ENCODE measurements at regions not wholly inside any gene's neighbourhood (a gene's known extent, or its start where the extent isn't known, plus 50 kb on each side); places are given as distances from the start of the nearest gene placed in this dataset.

- 34% methylated on average over 9 of the region's 9 CpGs for WGBS (ENCODE audit: insufficient coverage, insufficient replicate concordance, low lambda C conversion rate, missing lambda C conversion rate)
- no peaks in the 10 kb centered on the region for H3K79me2 ChIP-seq (ENCODE audit: control insufficient read depth, insufficient read depth, low read length)
- no peak for ATAC-seq
- TF ChIP-seq SMAD1 (IDR thresholded peaks at IDR 0.05; ENCODE audit: low read depth, partially characterized antibody) (no peak), LARP7 (IDR thresholded peaks at IDR 0.05) (no peak), PAX5 (IDR thresholded peaks at IDR 0.05; ENCODE audit: borderline replicate concordance, low read depth, low read length) (no peak), ASH2L (IDR thresholded peaks at IDR 0.05; ENCODE audit: borderline replicate concordance, low read depth) (no peak), ZNF687 (IDR thresholded peaks at IDR 0.05) (no peak), BRCA1 (IDR thresholded peaks at IDR 0.05; ENCODE audit: low read depth, low read length) (no peak), TARDBP (IDR thresholded peaks at IDR 0.05; ENCODE audit: borderline replicate concordance) (no peak)
- H3K4me3 ChIP-seq = no peak overlapping the region
- no peak for DNase-seq (ENCODE audit: low read depth, low spot score)
- no TSS peak for BruUV-seq (replicated peaks)
- SMC1A ChIA-PET (ENCODE audit: uncharacterized antibody, unreplicated experiment) = no interaction called here
- POLR2A ChIA-PET = no interaction called here
- in situ Hi-C loops (cut with MboI) (no loop called here), intact Hi-C loops (cut with micrococcal nuclease; ENCODE audit: unreplicated experiment) (no loop called here)
- FAIRE-seq = no peak
- no peak overlapping the region for H3K4me2 ChIP-seq (ENCODE audit: control insufficient read depth, insufficient read depth)
- H3K27ac ChIP-seq (ENCODE audit: control insufficient read depth, insufficient read depth) = no peak overlapping the region
- RAD21 ChIA-PET (ENCODE audit: unreplicated experiment) = no interaction called here
- no peak overlapping the region for H3K9ac ChIP-seq (ENCODE audit: control insufficient read depth, insufficient read depth, low read length)
- H3K9me3 ChIP-seq (replicated peaks; ENCODE audit: control insufficient read depth, insufficient read depth, low read length) = no peaks in the 10 kb centered on the region
- no peak overlapping the region for H2AFZ ChIP-seq (ENCODE audit: control insufficient read depth, low read depth, low read length)
- H4K20me1 ChIP-seq (ENCODE audit: control insufficient read depth, insufficient read depth) = no peaks in the 10 kb centered on the region
- CTCF ChIA-PET = interaction anchor here (0.9 kb wide), 1 partner anchor 20 kb away, joined by 3 read pairs; no protein-coding TSS in a partner anchor
- H3K36me3 ChIP-seq (ENCODE audit: control insufficient read depth in 2 of 2, insufficient read depth in 2 of 2, low read length in 1 of 2) = no peaks in the 10 kb centered on the region
- peaks cover 4 to 6% of the 10 kb centered on the region in 2 experiments; a peak in 3 of 4 replicates for H3K27me3 ChIP-seq (replicated peaks in 1 of 2; ENCODE audit: control insufficient read depth in 2 of 2, insufficient read depth in 2 of 2, low read length in 1 of 2)
- H3K4me1 ChIP-seq (ENCODE audit: control insufficient read depth, insufficient read depth, low read length) = no peaks in the 10 kb centered on the region
Observed at GRCh38 chr5:135211083-135211790, 177.2 kb upstream of the PITX1 start.
